ENCODE measurements at regions not wholly inside any gene's neighbourhood (a gene's known extent, or its start where the extent isn't known, plus 50 kb on each side); places are given as distances from the start of the nearest gene placed in this dataset.

- DNase-seq = no peak
These were observed 71.8 kb upstream of the ZNF521 start for GRCh38 chr18:25423760-25424159.

- DNase-seq = no peak
These were observed 71.3 kb upstream of the ZNF521 start for GRCh38 chr18:25423267-25423666.

GRCh38 chr18:25422230-25422629 lies 70.3 kb upstream of the ZNF521 start:
- no peak for DNase-seq

GRCh38 chr18:25420077-25420825 lies 68.3 kb upstream of the ZNF521 start:
- DNase-seq = no peak

GRCh38 chr18:25416374-25416773 lies 64.4 kb upstream of the ZNF521 start:
- no peak for DNase-seq

- no peak for DNase-seq
These were observed 58.0 kb upstream of the ZNF521 start for GRCh38 chr18:25409971-25410370.

GRCh38 chr18:25408293-25408692 lies 56.3 kb upstream of the ZNF521 start:
- no peak for DNase-seq

Measured in activated T-cell treated with anti-CD3 and anti-CD28 coated beads for 4 hours (primary cell).